ENCODE measurements at regions not wholly inside any gene's neighbourhood (a gene's known extent, or its start where the extent isn't known, plus 50 kb on each side); places are given as distances from the start of the nearest gene placed in this dataset.

DNA sequence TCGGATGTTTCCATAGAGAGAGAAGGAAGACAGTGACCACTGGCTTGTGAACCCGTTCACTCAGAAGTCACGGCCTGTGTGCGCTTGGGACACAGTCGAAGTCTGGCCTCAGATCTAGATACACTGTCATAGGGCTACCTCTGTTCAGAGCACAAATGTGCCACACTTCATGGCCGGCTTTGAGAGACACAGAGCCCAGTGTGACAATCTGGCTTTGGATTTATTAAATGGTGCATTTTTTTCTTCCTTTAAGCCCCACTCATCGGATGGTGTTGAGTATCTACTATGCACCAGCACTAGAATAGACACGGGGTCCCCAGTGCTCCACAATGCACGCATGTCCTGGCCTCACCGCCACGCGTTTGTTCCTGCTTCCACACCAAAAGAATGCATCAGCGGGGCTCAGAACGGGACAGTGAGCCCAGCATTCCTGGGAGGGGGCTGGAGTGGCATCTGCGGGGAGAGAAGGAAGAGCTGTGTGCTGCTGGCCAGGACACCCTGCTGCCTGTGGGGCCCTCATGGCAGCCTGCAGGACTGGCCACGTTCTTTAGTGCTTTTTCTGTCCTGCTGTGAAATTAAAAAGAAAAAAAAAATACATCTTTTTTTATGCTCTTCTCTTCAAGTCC, 738.9 kb upstream of the SALL3 start:
- TF ChIP-seq, protein P1, sequence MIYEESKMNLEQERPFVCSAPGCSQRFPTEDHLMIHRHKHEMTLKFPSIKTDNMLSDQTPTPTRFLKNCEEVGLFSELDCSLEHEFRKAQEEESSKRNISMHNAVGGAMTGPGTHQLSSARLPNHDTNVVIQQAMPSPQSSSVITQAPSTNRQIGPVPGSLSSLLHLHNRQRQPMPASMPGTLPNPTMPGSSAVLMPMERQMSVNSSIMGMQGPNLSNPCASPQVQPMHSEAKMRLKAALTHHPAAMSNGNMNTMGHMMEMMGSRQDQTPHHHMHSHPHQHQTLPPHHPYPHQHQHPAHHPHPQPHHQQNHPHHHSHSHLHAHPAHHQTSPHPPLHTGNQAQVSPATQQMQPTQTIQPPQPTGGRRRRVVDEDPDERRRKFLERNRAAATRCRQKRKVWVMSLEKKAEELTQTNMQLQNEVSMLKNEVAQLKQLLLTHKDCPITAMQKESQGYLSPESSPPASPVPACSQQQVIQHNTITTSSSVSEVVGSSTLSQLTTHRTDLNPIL (CRISPR knock-in tag; IDR thresholded peaks at IDR 0.05; ENCODE audit: low read depth): no peak
- TF ChIP-seq ZNF565 (CRISPR knock-in tag; conservative IDR thresholded peaks at IDR 0.05; ENCODE audit: low read depth) (no peak), ESRRG (CRISPR knock-in tag; IDR thresholded peaks at IDR 0.05) (no peak), GLIS3 (CRISPR knock-in tag; IDR thresholded peaks at IDR 0.05) (no peak)
- TF ChIP-seq, protein P2, sequence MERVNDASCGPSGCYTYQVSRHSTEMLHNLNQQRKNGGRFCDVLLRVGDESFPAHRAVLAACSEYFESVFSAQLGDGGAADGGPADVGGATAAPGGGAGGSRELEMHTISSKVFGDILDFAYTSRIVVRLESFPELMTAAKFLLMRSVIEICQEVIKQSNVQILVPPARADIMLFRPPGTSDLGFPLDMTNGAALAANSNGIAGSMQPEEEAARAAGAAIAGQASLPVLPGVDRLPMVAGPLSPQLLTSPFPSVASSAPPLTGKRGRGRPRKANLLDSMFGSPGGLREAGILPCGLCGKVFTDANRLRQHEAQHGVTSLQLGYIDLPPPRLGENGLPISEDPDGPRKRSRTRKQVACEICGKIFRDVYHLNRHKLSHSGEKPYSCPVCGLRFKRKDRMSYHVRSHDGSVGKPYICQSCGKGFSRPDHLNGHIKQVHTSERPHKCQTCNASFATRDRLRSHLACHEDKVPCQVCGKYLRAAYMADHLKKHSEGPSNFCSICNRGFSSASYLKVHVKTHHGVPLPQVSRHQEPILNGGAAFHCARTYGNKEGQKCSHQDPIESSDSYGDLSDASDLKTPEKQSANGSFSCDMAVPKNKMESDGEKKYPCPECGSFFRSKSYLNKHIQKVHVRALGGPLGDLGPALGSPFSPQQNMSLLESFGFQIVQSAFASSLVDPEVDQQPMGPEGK (CRISPR knock-in tag; IDR thresholded peaks at IDR 0.05; ENCODE audit: borderline replicate concordance): no peak
